ENCODE measurements at regions not wholly inside any gene's neighbourhood (a gene's known extent, or its start where the extent isn't known, plus 50 kb on each side); places are given as distances from the start of the nearest gene placed in this dataset.

GRCh38 chr7:13682626-13683025 is 306.8 kb downstream of the ETV1 start:
- Histone ChIP-seq H2AFZ (ENCODE audit: low read depth) (no peak overlapping the region), H3K9ac (no peak overlapping the region), H3K27me3 (ENCODE audit: insufficient read depth, low read depth) (no peaks in the 10 kb centered on the region), H3K79me2 (ENCODE audit: insufficient read depth, low read depth) (no peaks in the 10 kb centered on the region), H3K4me1 (ENCODE audit: low read depth, poor library complexity, severe bottlenecking) (no peaks in the 10 kb centered on the region), H3K4me3 (IDR thresholded peaks at IDR 0.05; ENCODE audit: insufficient read depth, low read depth, low read length) (no peak overlapping the region), H3K27ac (no peak overlapping the region), H3K4me2 (no peak overlapping the region), H3K36me3 (ENCODE audit: insufficient read depth) (no peaks in the 10 kb centered on the region), H4K20me1 (ENCODE audit: insufficient read depth) (no peaks in the 10 kb centered on the region)
- TF ChIP-seq, protein P1, sequence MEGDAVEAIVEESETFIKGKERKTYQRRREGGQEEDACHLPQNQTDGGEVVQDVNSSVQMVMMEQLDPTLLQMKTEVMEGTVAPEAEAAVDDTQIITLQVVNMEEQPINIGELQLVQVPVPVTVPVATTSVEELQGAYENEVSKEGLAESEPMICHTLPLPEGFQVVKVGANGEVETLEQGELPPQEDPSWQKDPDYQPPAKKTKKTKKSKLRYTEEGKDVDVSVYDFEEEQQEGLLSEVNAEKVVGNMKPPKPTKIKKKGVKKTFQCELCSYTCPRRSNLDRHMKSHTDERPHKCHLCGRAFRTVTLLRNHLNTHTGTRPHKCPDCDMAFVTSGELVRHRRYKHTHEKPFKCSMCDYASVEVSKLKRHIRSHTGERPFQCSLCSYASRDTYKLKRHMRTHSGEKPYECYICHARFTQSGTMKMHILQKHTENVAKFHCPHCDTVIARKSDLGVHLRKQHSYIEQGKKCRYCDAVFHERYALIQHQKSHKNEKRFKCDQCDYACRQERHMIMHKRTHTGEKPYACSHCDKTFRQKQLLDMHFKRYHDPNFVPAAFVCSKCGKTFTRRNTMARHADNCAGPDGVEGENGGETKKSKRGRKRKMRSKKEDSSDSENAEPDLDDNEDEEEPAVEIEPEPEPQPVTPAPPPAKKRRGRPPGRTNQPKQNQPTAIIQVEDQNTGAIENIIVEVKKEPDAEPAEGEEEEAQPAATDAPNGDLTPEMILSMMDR (conservative IDR thresholded peaks at IDR 0.05; ENCODE audit: low read depth, low read length) = no peak

- no peak overlapping the region for H2AFZ ChIP-seq (ENCODE audit: low read depth)
- H3K4me3 ChIP-seq (IDR thresholded peaks at IDR 0.05; ENCODE audit: insufficient read depth, low read depth, low read length) = no peak overlapping the region
- H3K4me2 ChIP-seq = no peak overlapping the region
- TF ChIP-seq, protein P1 (conservative IDR thresholded peaks at IDR 0.05; ENCODE audit: low read depth, low read length) = no peak
- H3K79me2 ChIP-seq (ENCODE audit: insufficient read depth, low read depth) = no peaks in the 10 kb centered on the region
- no peaks in the 10 kb centered on the region for H3K36me3 ChIP-seq (ENCODE audit: insufficient read depth)
- no peaks in the 10 kb centered on the region for H3K27me3 ChIP-seq (ENCODE audit: insufficient read depth, low read depth)
- no peak overlapping the region for H3K9ac ChIP-seq
- H4K20me1 ChIP-seq (ENCODE audit: insufficient read depth) = no peaks in the 10 kb centered on the region
- H3K4me1 ChIP-seq (ENCODE audit: low read depth, poor library complexity, severe bottlenecking) = no peaks in the 10 kb centered on the region
- no peak overlapping the region for H3K27ac ChIP-seq
These were observed 302.0 kb downstream of the ETV1 start for GRCh38 chr7:13687500-13687899.

GRCh38 chr7:13692548-13692947 is 296.9 kb downstream of the ETV1 start:
- Histone ChIP-seq H3K27me3 (ENCODE audit: insufficient read depth, low read depth) (no peaks in the 10 kb centered on the region), H2AFZ (ENCODE audit: low read depth) (no peak overlapping the region), H3K4me1 (ENCODE audit: low read depth, poor library complexity, severe bottlenecking) (no peaks in the 10 kb centered on the region)

GRCh38 chr7:13702251-13702650 is 287.2 kb downstream of the ETV1 start:
- no peak overlapping the region for H3K27ac ChIP-seq
- no peak overlapping the region for H3K4me2 ChIP-seq
- H3K9ac ChIP-seq = no peak overlapping the region
- no peaks in the 10 kb centered on the region for H4K20me1 ChIP-seq (ENCODE audit: insufficient read depth)
- no peaks in the 10 kb centered on the region for H3K36me3 ChIP-seq (ENCODE audit: insufficient read depth)
- H3K79me2 ChIP-seq (ENCODE audit: insufficient read depth, low read depth) = no peaks in the 10 kb centered on the region
- no peak overlapping the region for H3K4me3 ChIP-seq (IDR thresholded peaks at IDR 0.05; ENCODE audit: insufficient read depth, low read depth, low read length)
- no peaks in the 10 kb centered on the region for H3K27me3 ChIP-seq (ENCODE audit: insufficient read depth, low read depth)
- H2AFZ ChIP-seq (ENCODE audit: low read depth) = no peak overlapping the region
- TF ChIP-seq, protein P1 (conservative IDR thresholded peaks at IDR 0.05; ENCODE audit: low read depth, low read length) = no peak
- H3K4me1 ChIP-seq (ENCODE audit: low read depth, poor library complexity, severe bottlenecking) = no peaks in the 10 kb centered on the region

More at GRCh38 chr7:13692548-13692947, 296.9 kb downstream of the ETV1 start:
- Histone ChIP-seq H3K4me2 (no peak overlapping the region), H3K27ac (no peak overlapping the region), H3K9ac (no peak overlapping the region), H3K4me3 (IDR thresholded peaks at IDR 0.05; ENCODE audit: insufficient read depth, low read depth, low read length) (no peak overlapping the region), H3K36me3 (ENCODE audit: insufficient read depth) (no peaks in the 10 kb centered on the region), H3K79me2 (ENCODE audit: insufficient read depth, low read depth) (no peaks in the 10 kb centered on the region), H4K20me1 (ENCODE audit: insufficient read depth) (no peaks in the 10 kb centered on the region)
- TF ChIP-seq, protein P1 (conservative IDR thresholded peaks at IDR 0.05; ENCODE audit: low read depth, low read length) = no peak

Data from KMS-11 (cell line).